IPS DF 4.7 (cell line): ENCODE measurements at regions not wholly inside any gene's neighbourhood (a gene's known extent, or its start where the extent isn't known, plus 50 kb on each side); places are given as distances from the start of the nearest gene placed in this dataset.
A peak's percentile ranks its signal among the peaks of the same experiment; 100 is the strongest.

ENCODE experiments used
- DNase-seq: peaks from one replicate; pipeline ENCODE4 v3.0.0-alpha.2; 2013; ENCODE audit warnings: low spot score; ENCODE audit errors: extremely low read depth

GRCh38 chr3:119091936-119092677, 53.9 kb upstream of the TEX55 start:
- no peak for DNase-seq

GRCh38 chr3:119087799-119088198, 53.2 kb upstream of the IGSF11 start:
- DNase-seq: no peak

GRCh38 chr3:119085070-119085439, 50.4 kb upstream of the IGSF11 start:
- peak; percentile 14 for DNase-seq

- no peak for DNase-seq
Measured at GRCh38 chr3:119084371-119085069, 49.9 kb upstream of the IGSF11 start.
